ENCODE measurements at regions not wholly inside any gene's neighbourhood (a gene's known extent, or its start where the extent isn't known, plus 50 kb on each side); places are given as distances from the start of the nearest gene placed in this dataset.

DNA sequence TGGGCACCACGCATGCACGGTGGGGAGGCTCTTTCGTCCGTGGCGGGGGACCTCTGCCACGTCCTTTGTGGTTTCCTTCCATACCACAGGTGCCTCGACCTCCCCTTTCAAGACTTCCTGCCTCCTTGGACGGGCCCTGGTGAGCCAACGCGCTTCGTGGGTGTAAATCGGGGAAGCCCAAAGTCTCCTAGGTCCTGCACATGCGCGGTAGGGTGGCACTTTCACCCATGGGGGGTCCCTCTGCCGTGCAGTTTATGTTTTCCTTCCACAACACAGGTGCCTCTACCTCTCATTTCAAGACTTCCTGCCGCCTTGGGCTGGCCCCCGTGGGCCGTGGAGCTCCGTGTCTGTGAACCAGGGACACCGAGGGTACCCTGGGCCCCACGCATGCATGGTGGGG is 349.7 kb downstream of the ALG10 start:
- Histone ChIP-seq H3K27me3 (no peaks in the 10 kb centered on the region), H3K9me3 (peaks cover 8 to 22% of the 10 kb centered on the region in 2 donors), H3K27ac (no peak overlapping the region), H3K36me3 (no peaks in the 10 kb centered on the region), H3K4me1 (no peaks in the 10 kb centered on the region), H3K4me3 (no peak overlapping the region)
- DNase-seq (ENCODE audit: low spot score in 2 of 2), result no peak
- intact Hi-C loops (cut with DNase I), result no loop called here
- TF ChIP-seq, protein P1, sequence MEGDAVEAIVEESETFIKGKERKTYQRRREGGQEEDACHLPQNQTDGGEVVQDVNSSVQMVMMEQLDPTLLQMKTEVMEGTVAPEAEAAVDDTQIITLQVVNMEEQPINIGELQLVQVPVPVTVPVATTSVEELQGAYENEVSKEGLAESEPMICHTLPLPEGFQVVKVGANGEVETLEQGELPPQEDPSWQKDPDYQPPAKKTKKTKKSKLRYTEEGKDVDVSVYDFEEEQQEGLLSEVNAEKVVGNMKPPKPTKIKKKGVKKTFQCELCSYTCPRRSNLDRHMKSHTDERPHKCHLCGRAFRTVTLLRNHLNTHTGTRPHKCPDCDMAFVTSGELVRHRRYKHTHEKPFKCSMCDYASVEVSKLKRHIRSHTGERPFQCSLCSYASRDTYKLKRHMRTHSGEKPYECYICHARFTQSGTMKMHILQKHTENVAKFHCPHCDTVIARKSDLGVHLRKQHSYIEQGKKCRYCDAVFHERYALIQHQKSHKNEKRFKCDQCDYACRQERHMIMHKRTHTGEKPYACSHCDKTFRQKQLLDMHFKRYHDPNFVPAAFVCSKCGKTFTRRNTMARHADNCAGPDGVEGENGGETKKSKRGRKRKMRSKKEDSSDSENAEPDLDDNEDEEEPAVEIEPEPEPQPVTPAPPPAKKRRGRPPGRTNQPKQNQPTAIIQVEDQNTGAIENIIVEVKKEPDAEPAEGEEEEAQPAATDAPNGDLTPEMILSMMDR (IDR thresholded peaks at IDR 0.05), result no peak

DNA sequence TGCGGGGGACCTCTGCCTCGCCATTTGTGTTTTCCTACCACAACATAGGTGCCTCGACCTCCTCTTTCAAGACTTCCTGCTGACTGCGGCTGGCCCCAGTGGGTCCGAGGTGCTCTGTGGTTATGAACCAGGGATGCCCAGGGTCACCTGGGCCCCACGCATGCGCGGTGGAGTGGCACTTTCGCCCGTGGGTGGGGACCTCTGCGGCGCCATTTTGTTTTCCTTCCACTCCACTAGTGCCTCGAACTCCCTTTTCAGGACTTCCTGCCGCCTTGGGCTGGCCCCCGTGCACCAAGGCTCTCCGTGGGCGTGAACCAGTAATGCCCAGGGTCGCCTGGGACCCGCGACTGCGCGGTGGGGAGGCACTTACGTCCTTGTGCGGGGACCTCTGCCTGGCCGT is 351.6 kb downstream of the ALG10 start:
- intact Hi-C loops (cut with DNase I), result no loop called here
- Histone ChIP-seq H3K27me3 (no peaks in the 10 kb centered on the region), H3K27ac (no peak overlapping the region), H3K4me3 (no peak overlapping the region), H3K36me3 (no peaks in the 10 kb centered on the region), H3K4me1 (no peaks in the 10 kb centered on the region), H3K9me3 (peaks cover 0 to 21% of the 10 kb centered on the region in 2 donors)
- TF ChIP-seq, protein P1 (IDR thresholded peaks at IDR 0.05), result no peak
- no peak for DNase-seq (ENCODE audit: low spot score in 2 of 2)

DNA sequence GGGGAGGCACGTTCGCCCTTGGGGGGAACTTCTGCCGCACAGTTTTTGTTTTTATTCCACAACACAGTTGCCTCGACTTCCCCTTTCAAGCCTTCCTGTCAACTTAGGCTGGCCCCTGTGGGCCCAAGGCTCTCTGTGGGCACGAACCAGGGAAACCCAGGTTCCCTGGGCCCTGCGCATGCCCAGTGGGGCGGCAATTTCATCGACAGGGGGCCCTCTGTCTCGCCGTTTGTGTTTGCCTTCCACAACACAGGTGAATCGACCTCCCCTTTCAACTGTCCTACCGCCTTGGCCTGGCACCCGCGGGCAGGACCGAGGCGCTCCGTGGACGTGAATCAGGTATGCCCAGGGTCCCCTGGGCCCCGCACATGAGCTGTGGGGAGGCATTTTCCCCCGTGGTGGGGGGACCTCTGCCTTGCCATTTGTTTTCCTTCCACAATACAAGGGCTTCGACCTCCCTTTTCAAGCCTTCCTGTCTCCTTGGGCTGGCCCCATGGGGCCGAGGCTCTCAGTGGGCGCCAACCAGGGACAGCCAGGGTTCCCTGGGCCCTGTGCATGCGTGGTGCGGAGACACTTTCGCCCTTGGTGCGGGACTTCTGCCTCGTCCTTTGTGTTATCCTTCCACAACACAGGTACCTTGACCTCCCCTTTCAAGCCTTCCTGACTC is 354.0 kb downstream of the ALG10 start:
- intact Hi-C loops (cut with DNase I), result no loop called here
- Histone ChIP-seq H3K4me1 (no peaks in the 10 kb centered on the region), H3K4me3 (no peak overlapping the region), H3K27ac (no peak overlapping the region), H3K9me3 (peaks cover 0 to 23% of the 10 kb centered on the region in 2 donors), H3K27me3 (no peaks in the 10 kb centered on the region), H3K36me3 (no peaks in the 10 kb centered on the region)
- DNase-seq (ENCODE audit: low spot score in 2 of 2), result no peak
- TF ChIP-seq, protein P1 (IDR thresholded peaks at IDR 0.05), result no peak

DNA sequence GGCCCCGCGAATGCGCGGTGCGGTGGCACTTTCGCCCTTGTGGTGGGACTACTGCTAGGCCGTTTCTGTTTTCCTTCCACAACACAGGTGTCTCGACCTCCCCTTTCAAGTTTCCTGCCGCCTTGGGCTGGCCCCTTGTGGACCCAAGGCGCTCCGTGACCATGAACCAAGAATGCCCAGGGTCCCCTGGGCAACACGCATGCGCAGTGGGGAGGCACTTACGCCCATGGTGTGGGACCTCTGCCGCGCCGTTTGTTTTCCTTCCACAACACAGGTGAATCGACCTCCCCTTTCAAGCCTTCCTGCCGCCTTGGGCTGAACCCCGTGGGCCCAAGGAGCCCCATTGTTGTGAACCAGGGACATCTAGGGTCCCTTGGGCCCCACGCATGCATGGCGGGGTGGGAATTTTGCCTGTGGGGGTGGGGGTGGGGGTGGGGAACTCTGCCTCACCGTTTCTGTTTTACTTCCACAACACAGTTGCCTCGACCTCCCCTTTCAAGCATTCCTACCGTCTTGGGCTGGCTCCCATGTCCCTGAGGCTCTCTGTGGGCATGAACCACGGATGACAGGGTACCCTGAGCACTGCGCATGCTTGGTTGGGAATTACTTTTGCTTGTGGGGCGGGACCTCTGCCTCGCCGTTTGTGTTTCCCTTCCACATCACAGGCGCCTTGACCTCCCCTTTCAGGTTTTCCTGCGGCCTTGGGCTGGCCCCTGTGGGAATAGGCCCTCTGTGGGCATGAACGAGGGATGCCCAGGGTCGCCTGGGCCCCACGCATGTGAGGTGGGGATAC is 355.1 kb downstream of the ALG10 start:
- H3K27me3 ChIP-seq, result no peaks in the 10 kb centered on the region

GRCh38 chr12:34379142-34379541 is 356.8 kb downstream of the ALG10 start:
- intact Hi-C loops (cut with DNase I), result no loop called here
- TF ChIP-seq, protein P1 (IDR thresholded peaks at IDR 0.05), result no peak

More for the DNA sequence above, 355.1 kb downstream of the ALG10 start:
- peaks cover 5 to 19% of the 10 kb centered on the region in 2 donors for H3K9me3 ChIP-seq
- no peak overlapping the region for H3K27ac ChIP-seq
- intact Hi-C loops (cut with DNase I), result no loop called here
- H3K4me3 ChIP-seq, result no peak overlapping the region
- no peak for DNase-seq (ENCODE audit: low spot score in 2 of 2)
- H3K4me1 ChIP-seq, result no peaks in the 10 kb centered on the region
- TF ChIP-seq, protein P1 (IDR thresholded peaks at IDR 0.05), result no peak
- H3K36me3 ChIP-seq, result no peaks in the 10 kb centered on the region

More at GRCh38 chr12:34379142-34379541, 356.8 kb downstream of the ALG10 start:
- Histone ChIP-seq H3K36me3 (no peaks in the 10 kb centered on the region), H3K4me1 (no peaks in the 10 kb centered on the region), H3K4me3 (no peak overlapping the region), H3K27ac (no peak overlapping the region), H3K9me3 (peaks cover 6 to 17% of the 10 kb centered on the region in 2 donors), H3K27me3 (no peaks in the 10 kb centered on the region)
- no peak for DNase-seq (ENCODE audit: low spot score in 2 of 2)

Measured in ascending aorta (tissue), 2 donors.